HepG2 (cell line): ENCODE measurements at regions not wholly inside any gene's neighbourhood (a gene's known extent, or its start where the extent isn't known, plus 50 kb on each side); places are given as distances from the start of the nearest gene placed in this dataset.

ENCODE experiments used
- CBFB ChIP-seq: sonication (generic); formaldehyde crosslinking; IDR thresholded peaks from 2 replicates; pipeline ENCODE4 v1.4.0; 2020; ENCODE audit warnings: missing genetic modification reagents
- GLI4 ChIP-seq: sonication (generic); formaldehyde crosslinking; IDR thresholded peaks from 2 replicates; pipeline ENCODE4 v1.5.1; 2020; ENCODE audit warnings: missing genetic modification reagents, mild to moderate bottlenecking, moderate library complexity, borderline replicate concordance
- RBFOX2 ChIP-seq: fragments of 200-400 bp; formaldehyde crosslinking; IDR thresholded peaks from 2 replicates; pipeline ENCODE4 v1.6.1; 2017; ENCODE audit warnings: low read depth, mild to moderate bottlenecking, low read length
- SOX13 ChIP-seq, 3 experiments: fragments of 450-650 bp in 1 of 3; sonication (generic) in 1 of 3; formaldehyde crosslinking in 1 of 3; IDR thresholded peaks in 2 of 3; conservative IDR thresholded peaks in 1 of 3; 2 replicates each; pipeline versions ENCODE4 v1.5.0 to v1.6.1; 2016 to 2020; ENCODE audit warnings: antibody characterized with exemption in 1 of 3, mild to moderate bottlenecking in 1 of 3, missing compliant biosample characterization in 1 of 3, missing genetic modification reagents in 1 of 3, moderate library complexity in 1 of 3
- SP4 ChIP-seq: sonication (generic); formaldehyde crosslinking; IDR thresholded peaks from 2 replicates; pipeline ENCODE4 v1.8.1; 2023; ENCODE audit warnings: mild to moderate bottlenecking, missing genetic modification reagents
- TAF1 ChIP-seq: sonication (generic); formaldehyde crosslinking; IDR thresholded peaks from 2 replicates; pipeline ENCODE4 v1.4.0; 2020; ENCODE audit warnings: missing genetic modification reagents
- XRCC5 ChIP-seq: fragments of 200-400 bp; formaldehyde crosslinking; optimal IDR thresholded peaks from 2 replicates; pipeline ENCODE3; 2017; ENCODE audit warnings: mild to moderate bottlenecking, low read length
- ZHX1 ChIP-seq: sonication (generic); formaldehyde crosslinking; IDR thresholded peaks from 2 replicates; pipeline ENCODE4 v1.8.1; 2022; ENCODE audit warnings: low read depth, mild to moderate bottlenecking, missing genetic modification reagents
- TF ChIP-seq, protein P1 (sequence below), 2 experiments: sonication (generic) in 1 of 2; formaldehyde crosslinking in 1 of 2; IDR thresholded peaks; 2 replicates each; pipeline versions ENCODE4 v1.4.0 to v1.6.1; 2016 to 2020; ENCODE audit warnings: borderline replicate concordance in 1 of 2, low read depth in 1 of 2, mild to moderate bottlenecking in 1 of 2, missing genetic modification reagents in 1 of 2
- TF ChIP-seq, protein P2 (sequence below): sonication (generic); formaldehyde crosslinking; IDR thresholded peaks from 2 replicates; pipeline ENCODE4 v1.4.0; 2020; ENCODE audit warnings: mild to moderate bottlenecking, missing genetic modification reagents, borderline replicate concordance
- TF ChIP-seq, protein P3 (sequence below): sonication (generic); formaldehyde crosslinking; IDR thresholded peaks from 2 replicates; pipeline ENCODE4 v1.4.0; 2020; ENCODE audit warnings: missing genetic modification reagents, mild to moderate bottlenecking, borderline replicate concordance

- TF ChIP-seq, protein P1, sequence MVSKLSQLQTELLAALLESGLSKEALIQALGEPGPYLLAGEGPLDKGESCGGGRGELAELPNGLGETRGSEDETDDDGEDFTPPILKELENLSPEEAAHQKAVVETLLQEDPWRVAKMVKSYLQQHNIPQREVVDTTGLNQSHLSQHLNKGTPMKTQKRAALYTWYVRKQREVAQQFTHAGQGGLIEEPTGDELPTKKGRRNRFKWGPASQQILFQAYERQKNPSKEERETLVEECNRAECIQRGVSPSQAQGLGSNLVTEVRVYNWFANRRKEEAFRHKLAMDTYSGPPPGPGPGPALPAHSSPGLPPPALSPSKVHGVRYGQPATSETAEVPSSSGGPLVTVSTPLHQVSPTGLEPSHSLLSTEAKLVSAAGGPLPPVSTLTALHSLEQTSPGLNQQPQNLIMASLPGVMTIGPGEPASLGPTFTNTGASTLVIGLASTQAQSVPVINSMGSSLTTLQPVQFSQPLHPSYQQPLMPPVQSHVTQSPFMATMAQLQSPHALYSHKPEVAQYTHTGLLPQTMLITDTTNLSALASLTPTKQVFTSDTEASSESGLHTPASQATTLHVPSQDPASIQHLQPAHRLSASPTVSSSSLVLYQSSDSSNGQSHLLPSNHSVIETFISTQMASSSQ (IDR thresholded peaks at IDR 0.05; ENCODE audit: low read depth), result peak; percentile 80
- TF ChIP-seq, protein P1 (CRISPR knock-in tag; IDR thresholded peaks at IDR 0.05; ENCODE audit: borderline replicate concordance), result peak; percentile 91
- TF ChIP-seq ZHX1 (CRISPR knock-in tag) (no peak), TAF1 (CRISPR knock-in tag) (no peak; the same call in 1 of the 2 replicates), RBFOX2 (no peak; the same call in 1 of the 2 replicates), SOX13 (IDR thresholded peaks at IDR 0.05) (peak; percentile 56), SOX13 (CRISPR knock-in tag; conservative IDR thresholded peaks at IDR 0.05 in 1 of 2, IDR thresholded peaks at IDR 0.05 in 1 of 2) (peak in 1 of 2 experiments; percentile 86; a peak in 2 of 4 replicates), XRCC5 (peak; percentile 58), SP4 (CRISPR knock-in tag) (peak; percentile 60; the same call in 1 of the 2 replicates), CBFB (CRISPR knock-in tag) (peak; percentile 78), GLI4 (CRISPR knock-in tag) (no peak)
- TF ChIP-seq, protein P2, sequence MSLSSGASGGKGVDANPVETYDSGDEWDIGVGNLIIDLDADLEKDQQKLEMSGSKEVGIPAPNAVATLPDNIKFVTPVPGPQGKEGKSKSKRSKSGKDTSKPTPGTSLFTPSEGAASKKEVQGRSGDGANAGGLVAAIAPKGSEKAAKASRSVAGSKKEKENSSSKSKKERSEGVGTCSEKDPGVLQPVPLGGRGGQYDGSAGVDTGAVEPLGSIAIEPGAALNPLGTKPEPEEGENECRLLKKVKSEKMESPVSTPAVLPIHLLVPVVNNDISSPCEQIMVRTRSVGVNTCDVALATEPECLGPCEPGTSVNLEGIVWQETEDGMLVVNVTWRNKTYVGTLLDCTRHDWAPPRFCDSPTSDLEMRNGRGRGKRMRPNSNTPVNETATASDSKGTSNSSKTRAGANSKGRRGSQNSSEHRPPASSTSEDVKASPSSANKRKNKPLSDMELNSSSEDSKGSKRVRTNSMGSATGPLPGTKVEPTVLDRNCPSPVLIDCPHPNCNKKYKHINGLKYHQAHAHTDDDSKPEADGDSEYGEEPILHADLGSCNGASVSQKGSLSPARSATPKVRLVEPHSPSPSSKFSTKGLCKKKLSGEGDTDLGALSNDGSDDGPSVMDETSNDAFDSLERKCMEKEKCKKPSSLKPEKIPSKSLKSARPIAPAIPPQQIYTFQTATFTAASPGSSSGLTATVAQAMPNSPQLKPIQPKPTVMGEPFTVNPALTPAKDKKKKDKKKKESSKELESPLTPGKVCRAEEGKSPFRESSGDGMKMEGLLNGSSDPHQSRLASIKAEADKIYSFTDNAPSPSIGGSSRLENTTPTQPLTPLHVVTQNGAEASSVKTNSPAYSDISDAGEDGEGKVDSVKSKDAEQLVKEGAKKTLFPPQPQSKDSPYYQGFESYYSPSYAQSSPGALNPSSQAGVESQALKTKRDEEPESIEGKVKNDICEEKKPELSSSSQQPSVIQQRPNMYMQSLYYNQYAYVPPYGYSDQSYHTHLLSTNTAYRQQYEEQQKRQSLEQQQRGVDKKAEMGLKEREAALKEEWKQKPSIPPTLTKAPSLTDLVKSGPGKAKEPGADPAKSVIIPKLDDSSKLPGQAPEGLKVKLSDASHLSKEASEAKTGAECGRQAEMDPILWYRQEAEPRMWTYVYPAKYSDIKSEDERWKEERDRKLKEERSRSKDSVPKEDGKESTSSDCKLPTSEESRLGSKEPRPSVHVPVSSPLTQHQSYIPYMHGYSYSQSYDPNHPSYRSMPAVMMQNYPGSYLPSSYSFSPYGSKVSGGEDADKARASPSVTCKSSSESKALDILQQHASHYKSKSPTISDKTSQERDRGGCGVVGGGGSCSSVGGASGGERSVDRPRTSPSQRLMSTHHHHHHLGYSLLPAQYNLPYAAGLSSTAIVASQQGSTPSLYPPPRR (CRISPR knock-in tag), result peak; percentile 74; the same call in 1 of the 2 replicates
- TF ChIP-seq, protein P3, sequence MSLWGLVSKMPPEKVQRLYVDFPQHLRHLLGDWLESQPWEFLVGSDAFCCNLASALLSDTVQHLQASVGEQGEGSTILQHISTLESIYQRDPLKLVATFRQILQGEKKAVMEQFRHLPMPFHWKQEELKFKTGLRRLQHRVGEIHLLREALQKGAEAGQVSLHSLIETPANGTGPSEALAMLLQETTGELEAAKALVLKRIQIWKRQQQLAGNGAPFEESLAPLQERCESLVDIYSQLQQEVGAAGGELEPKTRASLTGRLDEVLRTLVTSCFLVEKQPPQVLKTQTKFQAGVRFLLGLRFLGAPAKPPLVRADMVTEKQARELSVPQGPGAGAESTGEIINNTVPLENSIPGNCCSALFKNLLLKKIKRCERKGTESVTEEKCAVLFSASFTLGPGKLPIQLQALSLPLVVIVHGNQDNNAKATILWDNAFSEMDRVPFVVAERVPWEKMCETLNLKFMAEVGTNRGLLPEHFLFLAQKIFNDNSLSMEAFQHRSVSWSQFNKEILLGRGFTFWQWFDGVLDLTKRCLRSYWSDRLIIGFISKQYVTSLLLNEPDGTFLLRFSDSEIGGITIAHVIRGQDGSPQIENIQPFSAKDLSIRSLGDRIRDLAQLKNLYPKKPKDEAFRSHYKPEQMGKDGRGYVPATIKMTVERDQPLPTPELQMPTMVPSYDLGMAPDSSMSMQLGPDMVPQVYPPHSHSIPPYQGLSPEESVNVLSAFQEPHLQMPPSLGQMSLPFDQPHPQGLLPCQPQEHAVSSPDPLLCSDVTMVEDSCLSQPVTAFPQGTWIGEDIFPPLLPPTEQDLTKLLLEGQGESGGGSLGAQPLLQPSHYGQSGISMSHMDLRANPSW (CRISPR knock-in tag), result no peak
Observed at GRCh38 chr7:130899638-130900401, 165.8 kb upstream of the KLF14 start (continued).
